ENCODE measurements at regions not wholly inside any gene's neighbourhood (a gene's known extent, or its start where the extent isn't known, plus 50 kb on each side); places are given as distances from the start of the nearest gene placed in this dataset.

- no peak for DNase-seq (ENCODE audit: low spot score in 2 of 2)
- Mint-ChIP-seq H3K27ac (no peak overlapping the region), H3K9me3 (peaks cover 0 to 5% of the 10 kb centered on the region in 2 donors), H3K36me3 (no peaks in the 10 kb centered on the region)
- ATAC-seq, result peak in 1 of 2 donors; percentile 68
Observed at GRCh38 chr9:89724659-89725058, 119.8 kb downstream of the GADD45G start.

DNA sequence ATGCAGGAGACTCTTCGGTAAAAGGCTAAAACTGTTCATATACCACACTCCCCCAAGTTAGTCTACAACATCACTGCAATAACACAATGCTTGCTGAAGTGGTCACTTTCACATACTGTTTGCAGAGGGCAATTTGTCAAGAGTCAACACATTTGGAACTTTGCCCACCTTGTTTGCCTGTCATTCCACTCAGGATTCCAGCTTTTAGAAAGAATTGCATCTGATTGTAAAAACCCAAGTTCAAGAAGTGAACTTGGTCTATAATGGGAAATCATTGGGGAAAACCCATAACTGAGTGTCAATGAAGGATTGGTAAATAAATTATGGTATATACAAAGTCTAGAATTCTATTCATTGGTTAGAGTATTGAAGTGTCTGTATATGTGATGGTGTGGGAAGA is 120.5 kb downstream of the GADD45G start:
- H3K27ac Mint-ChIP-seq, result no peak overlapping the region

GRCh38 chr9:89729954-89730530 is 125.2 kb downstream of the GADD45G start:
- Mint-ChIP-seq H3K27ac (no peak overlapping the region), H3K36me3 (no peaks in the 10 kb centered on the region), H3K9me3 (peaks cover 0 to 5% of the 10 kb centered on the region in 2 donors)
- ATAC-seq (peak in 1 of 2 donors; percentile 37), DNase-seq (ENCODE audit: low spot score in 2 of 2) (no peak)

More for the DNA sequence above, 120.5 kb downstream of the GADD45G start:
- DNase-seq (ENCODE audit: low spot score in 2 of 2) (no peak), ATAC-seq (no peak)
- H3K36me3 Mint-ChIP-seq, result no peaks in the 10 kb centered on the region
- peaks cover 0 to 5% of the 10 kb centered on the region in 2 donors for H3K9me3 Mint-ChIP-seq

DNA sequence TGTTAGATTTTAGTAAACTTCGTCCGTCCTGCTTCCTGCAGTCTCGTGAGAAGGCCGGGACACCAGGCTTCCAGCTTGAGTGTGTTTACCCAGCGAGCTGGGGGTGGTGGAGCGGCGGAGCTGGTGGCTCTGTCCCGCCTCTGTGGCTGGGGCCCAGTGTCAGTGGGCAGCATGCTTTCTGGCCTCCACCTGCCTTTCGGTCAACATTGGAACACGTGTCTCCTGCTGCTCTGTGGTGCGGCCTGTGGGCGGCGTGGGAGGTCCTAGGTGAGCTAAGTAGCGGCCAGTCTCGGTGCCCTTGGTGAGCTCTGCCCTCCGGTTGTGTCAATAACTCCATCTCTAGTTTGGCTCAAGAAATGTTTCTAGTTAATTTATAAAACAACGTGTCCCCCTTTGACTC is 125.9 kb downstream of the GADD45G start:
- no peaks in the 10 kb centered on the region for H3K9me3 Mint-ChIP-seq

DNA sequence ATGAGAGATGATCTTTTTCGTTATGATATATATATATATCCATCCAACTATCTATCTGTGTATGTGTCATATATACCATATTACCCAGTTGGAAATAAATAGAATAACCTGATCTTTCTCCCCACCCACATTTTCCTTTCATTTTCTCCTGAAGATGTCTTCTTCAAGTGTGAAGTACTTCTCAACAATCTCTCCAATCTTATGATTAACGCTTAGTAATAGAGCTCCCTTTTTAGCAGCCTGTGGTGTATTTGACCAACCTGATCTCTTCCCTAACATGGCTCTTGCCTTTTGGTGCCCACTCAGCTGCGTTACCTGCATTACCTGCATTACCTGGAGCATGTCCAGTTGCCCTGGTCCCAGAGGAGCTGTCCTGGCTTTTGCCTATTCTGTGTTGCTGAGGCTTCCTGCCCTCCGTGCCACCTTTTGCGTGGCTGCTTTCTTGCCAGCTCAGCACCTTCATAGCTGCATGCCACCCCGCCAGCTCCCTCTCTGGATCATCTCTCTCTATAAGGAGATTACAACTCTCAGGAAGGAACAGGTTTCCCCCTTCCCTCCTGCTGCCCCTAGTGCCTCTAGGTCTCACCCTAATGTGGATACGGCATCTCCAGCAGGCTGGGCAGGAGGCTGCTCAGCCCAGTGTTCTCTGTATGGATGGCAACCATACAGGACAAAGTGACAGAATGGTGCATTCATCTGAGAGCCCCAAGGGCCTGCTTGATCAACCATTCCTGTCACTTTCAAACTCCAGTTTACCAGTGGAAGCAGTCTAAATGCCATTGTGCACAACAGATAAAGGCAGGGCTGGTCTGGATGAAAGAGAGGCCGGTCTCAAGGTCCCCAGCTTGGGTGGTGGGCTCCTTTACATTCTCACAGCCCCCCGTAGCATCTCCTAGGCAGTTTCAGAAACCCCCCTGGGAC is 126.7 kb downstream of the GADD45G start:
- no peak for DNase-seq (ENCODE audit: low spot score in 2 of 2)

More for the DNA sequence above, 125.9 kb downstream of the GADD45G start:
- no peaks in the 10 kb centered on the region for H3K36me3 Mint-ChIP-seq
- DNase-seq (ENCODE audit: low spot score in 2 of 2) (no peak), ATAC-seq (no peak)
- no peak overlapping the region for H3K27ac Mint-ChIP-seq

DNA sequence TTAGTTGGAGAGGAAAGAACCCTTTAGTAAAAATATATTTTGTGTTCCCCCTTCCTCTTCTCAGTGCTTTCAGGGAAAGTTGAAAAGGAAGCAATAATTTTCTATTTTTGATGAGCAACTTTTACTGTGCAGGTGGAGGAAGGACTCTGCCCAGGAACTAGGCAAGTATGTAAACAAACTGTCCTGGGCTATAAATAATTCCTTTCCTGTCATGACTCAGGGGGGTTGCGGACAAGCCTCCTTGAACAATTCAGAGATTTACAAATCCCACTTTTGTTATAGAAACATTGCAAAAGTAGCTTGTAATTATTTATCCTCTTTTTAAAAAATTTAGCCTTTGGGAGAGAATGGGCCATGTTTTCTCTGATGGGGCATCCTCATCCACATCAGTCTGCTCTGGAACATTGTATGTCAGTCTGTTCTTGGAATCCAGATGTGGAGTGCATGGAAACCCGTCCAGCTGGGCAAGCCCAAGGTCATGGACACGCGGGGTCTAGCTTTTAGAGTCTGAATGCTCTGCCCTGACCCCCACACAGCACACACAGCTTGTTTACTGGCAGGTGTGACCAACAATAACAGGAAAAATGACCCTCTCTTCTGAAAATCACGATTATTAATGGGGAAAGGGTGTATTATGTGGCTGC is 127.6 kb downstream of the GADD45G start:
- no peak for ATAC-seq
- no peak overlapping the region for H3K27ac Mint-ChIP-seq
- H3K9me3 Mint-ChIP-seq, result no peaks in the 10 kb centered on the region
- no peak for DNase-seq (ENCODE audit: low spot score in 2 of 2)
- no peaks in the 10 kb centered on the region for H3K36me3 Mint-ChIP-seq

More for the DNA sequence above, 126.7 kb downstream of the GADD45G start:
- ATAC-seq, result peak in 1 of 2 donors; percentile 54
- Mint-ChIP-seq H3K9me3 (no peaks in the 10 kb centered on the region), H3K36me3 (no peaks in the 10 kb centered on the region), H3K27ac (peak overlapping the region in 1 of 2 donors; percentile 16)

DNA sequence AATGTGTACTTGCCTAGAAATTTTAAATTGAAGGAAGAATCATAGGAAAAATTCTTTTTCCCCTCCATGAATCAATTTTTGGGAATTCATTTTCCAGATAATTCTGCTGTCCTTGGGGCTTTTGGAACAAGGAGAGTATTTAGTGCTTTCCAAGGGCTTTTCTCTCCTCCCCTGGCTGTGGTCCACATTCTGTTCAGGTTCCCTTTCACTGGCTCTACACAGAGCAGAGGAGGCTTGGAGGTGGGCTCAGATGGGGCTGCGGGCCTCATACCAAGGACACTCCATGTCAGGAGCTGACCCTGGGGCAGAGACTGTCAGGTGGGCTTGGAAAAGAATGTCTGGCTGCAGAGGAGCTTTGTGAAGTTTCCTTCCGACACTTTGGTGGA is 128.1 kb downstream of the GADD45G start:
- no peak for ATAC-seq
- DNase-seq (ENCODE audit: low spot score in 2 of 2), result no peak
- Mint-ChIP-seq H3K27ac (no peak overlapping the region), H3K9me3 (no peaks in the 10 kb centered on the region), H3K36me3 (no peaks in the 10 kb centered on the region)

DNA sequence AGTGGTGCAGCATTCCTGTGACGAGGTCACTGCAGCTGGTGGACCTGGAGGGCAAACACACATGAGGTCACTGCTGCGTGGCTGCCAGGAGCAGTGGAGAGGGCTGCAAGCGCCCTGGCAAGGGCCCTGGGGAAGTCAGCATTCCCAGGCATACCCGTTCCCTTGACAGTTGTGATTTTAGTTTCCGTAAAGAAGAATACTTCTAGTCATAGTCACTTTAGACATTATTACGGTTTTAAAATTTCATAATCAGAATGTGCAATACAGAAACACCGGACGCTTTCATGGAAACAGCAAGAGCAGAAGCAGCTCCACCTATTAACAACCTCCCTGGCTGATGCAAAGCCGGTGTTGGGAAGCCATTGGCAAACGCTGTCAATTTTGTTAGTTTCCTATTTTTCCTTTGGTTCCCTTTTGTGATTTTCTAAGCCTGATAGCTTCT is 129.8 kb downstream of the GADD45G start:
- no peak overlapping the region for H3K27ac Mint-ChIP-seq
- DNase-seq (ENCODE audit: low spot score in 2 of 2) (no peak), ATAC-seq (no peak)
- no peaks in the 10 kb centered on the region for H3K36me3 Mint-ChIP-seq
- no peaks in the 10 kb centered on the region for H3K9me3 Mint-ChIP-seq

GRCh38 chr9:89738137-89738932 is 133.5 kb downstream of the GADD45G start:
- DNase-seq (ENCODE audit: low spot score in 2 of 2) (no peak), ATAC-seq (no peak)
- no peaks in the 10 kb centered on the region for H3K36me3 Mint-ChIP-seq
- no peak overlapping the region for H3K27ac Mint-ChIP-seq
- H3K9me3 Mint-ChIP-seq, result no peaks in the 10 kb centered on the region

DNA sequence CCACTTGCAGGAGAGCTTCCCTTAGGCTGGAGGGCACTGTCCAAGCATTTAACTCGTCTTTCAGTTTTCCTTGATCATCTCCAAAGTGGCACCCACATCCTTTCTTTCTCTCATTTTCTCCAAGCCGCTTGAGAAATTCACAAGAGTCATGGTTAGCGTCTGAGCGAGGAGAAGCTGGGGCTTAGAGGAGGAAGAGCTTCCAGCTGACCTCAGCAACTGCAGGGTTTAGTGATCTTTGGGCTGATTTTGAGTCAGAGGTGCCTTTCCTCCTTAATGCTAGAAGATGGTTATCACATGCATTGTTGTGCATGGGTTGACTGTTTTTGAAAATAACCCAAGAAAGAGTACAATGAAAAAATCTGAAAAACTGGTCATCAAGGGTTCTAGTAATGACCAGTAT is 134.7 kb downstream of the GADD45G start:
- no peak for DNase-seq (ENCODE audit: low spot score in 2 of 2)
- no peak overlapping the region for H3K27ac Mint-ChIP-seq

DNA sequence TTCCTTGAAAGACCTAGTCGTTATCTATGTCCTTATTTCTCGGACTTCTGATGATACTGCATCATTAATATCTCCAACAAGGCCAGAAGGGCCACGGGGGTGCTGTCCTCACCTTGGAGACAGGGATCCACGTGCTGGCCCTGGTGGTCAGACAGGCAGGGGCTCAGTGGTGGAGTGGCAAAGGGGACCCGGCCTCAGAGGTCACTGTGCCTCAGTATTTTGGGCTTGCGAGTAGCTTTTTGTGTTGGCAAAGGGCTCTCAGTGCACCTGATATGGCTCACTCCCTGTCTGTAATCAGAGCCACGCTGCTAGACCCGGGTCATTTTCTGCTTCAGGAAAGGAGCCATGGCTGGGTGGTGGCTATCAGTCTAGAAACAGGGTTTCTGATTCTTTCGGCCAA is 135.1 kb downstream of the GADD45G start:
- Mint-ChIP-seq H3K36me3 (no peaks in the 10 kb centered on the region), H3K27ac (no peak overlapping the region), H3K9me3 (no peaks in the 10 kb centered on the region)
- ATAC-seq (no peak), DNase-seq (ENCODE audit: low spot score in 2 of 2) (no peak)

More for the DNA sequence above, 134.7 kb downstream of the GADD45G start:
- Mint-ChIP-seq H3K9me3 (no peaks in the 10 kb centered on the region), H3K36me3 (no peaks in the 10 kb centered on the region)
- ATAC-seq, result no peak

- Mint-ChIP-seq H3K36me3 (peaks cover 0 to 6% of the 10 kb centered on the region in 2 donors), H3K9me3 (no peaks in the 10 kb centered on the region), H3K27ac (peak overlapping the region in 1 of 2 donors; percentile 68)
- DNase-seq (ENCODE audit: low spot score in 2 of 2), result peak in 1 of 2 donors; percentile 26
- ATAC-seq, result peak; percentile 27 to 84
Observed at GRCh38 chr9:89740722-89741121, 135.9 kb downstream of the GADD45G start.

DNA sequence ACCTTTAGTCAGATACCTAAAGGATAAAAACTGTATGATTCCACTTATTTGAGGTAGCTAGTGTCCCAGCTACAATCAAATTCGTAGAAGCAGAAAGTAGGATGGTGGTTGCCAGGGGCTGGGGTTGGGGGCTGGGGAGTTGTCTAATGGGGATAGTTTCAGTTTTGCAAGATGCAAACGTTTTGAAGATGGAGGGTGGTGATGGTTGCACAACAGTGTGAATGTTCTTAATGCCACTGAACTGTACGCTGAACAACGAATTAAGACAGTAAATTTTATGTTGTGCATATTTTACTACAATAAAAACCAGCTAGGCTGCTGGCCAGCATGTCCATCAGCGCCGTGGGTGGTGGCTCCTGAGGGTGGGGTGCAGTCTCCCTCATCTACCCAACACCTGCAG is 137.8 kb downstream of the GADD45G start:
- H3K27ac Mint-ChIP-seq, result no peak overlapping the region
- ATAC-seq, result no peak
- DNase-seq (ENCODE audit: low spot score in 2 of 2), result no peak

GRCh38 chr9:89743216-89743572 is 138.4 kb downstream of the GADD45G start:
- peak in 1 of 2 donors; percentile 61 for ATAC-seq
- no peaks in the 10 kb centered on the region for H3K9me3 Mint-ChIP-seq
- DNase-seq (ENCODE audit: low spot score in 2 of 2), result peak in 1 of 2 donors; percentile 33
- peak overlapping the region; percentile 47 to 66 for H3K27ac Mint-ChIP-seq
- peaks cover 0 to 8% of the 10 kb centered on the region in 2 donors for H3K36me3 Mint-ChIP-seq

More for the DNA sequence above, 137.8 kb downstream of the GADD45G start:
- Mint-ChIP-seq H3K9me3 (no peaks in the 10 kb centered on the region), H3K36me3 (peaks cover 0 to 8% of the 10 kb centered on the region in 2 donors)

DNA sequence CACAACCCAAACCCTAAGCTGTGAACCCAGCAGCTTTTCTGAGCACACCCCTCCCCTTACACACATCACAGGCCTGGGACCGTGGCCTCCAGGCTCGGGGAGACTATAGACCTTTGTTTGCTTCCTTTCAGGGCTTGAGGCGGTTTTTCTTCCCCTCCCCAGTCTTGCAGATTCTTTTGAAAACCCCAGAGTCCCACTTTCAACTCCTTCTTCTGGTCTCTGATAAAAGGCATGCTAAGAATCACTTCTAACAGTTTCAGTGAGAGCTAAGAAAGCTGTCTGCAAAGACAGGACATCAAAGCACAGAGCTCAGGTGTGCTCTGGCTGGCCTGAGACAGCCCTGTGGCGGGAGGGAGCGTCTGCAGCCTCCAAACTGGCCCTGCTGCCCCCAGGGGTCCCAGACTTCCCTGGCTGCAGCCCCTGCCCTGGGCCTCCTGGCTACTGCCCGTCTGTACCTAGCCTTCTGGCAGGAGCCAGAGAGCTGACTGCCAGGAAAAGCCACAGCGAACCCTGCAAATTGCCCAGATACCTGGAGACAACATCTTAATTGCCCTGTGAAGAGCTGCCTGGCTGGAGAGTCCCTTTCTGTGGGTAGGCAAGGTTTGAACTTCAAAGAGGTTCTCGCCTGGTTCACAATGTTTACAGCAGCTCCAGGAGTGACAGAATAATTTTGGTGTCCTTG is 138.9 kb downstream of the GADD45G start:
- peak in 1 of 2 donors; percentile 59 for DNase-seq (ENCODE audit: low spot score in 2 of 2)
- peak; percentile 76 to 89 for ATAC-seq
- no peaks in the 10 kb centered on the region for H3K9me3 Mint-ChIP-seq
- peaks cover 0 to 8% of the 10 kb centered on the region in 2 donors for H3K36me3 Mint-ChIP-seq
- peak overlapping the region; percentile 47 to 66 for H3K27ac Mint-ChIP-seq

DNA sequence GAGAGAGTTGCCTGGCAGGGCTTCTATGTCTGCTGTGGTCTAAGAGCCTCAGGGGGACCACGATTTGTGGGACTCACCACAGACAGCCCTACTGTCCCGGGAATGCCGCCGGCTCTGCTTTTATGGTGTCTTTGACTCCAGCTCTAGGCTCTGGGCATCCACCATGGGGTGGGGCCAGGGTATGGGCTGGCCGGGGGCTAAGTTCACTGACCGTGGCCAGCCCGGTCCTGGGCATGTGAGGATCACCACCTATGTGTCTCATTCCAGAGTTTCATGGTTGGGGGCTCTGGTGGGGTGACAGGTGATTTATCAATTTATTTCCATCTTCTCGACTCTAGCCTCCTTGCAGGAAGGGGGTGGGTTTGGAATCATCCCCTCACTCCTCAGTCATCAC is 139.4 kb downstream of the GADD45G start:
- peak overlapping the region; percentile 29 to 66 for H3K27ac Mint-ChIP-seq
- no peak for ATAC-seq
- H3K36me3 Mint-ChIP-seq, result peaks cover 0 to 8% of the 10 kb centered on the region in 2 donors
- no peak for DNase-seq (ENCODE audit: low spot score in 2 of 2)
- H3K9me3 Mint-ChIP-seq, result peaks cover 0 to under 1% of the 10 kb centered on the region in 2 donors

All from activated naive CD4-positive, alpha-beta T cell treated with anti-CD3 and anti-CD28 coated beads, Interleukin-2, amount 50 U/mL, for 72 hours (primary cell).